ENCODE measurements at regions not wholly inside any gene's neighbourhood (a gene's known extent, or its start where the extent isn't known, plus 50 kb on each side); places are given as distances from the start of the nearest gene placed in this dataset.

DNA sequence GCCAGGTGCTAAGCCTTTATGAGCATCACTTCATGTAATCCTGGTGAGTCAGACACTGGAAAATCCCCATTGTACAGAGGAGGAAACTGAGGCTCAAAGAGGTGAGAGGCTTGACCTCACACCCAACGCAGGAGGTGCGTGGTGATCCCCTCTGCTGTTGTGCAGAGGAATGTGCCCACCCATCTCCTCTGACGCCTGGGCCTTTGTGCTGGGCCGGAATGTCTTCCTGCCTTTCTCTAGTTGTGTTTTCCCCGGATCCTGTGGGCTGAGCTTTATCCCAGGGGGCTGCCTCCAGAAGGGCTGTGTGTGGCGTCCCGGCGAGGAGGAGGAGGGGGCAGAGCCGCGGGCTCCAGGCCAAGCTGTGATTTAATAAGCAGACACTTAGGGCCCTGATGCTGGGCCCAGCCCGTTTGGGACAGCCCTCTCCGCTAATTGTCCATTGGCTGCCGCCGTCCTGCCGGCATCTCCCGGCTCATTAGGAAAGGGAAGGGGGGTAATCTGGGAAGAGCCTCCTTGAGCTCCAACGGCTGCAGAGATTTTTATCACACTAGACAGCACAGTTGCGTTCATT lies 653.6 kb downstream of the MED13L start:
- no peak overlapping the region for H4K91ac ChIP-seq (replicated peaks; ENCODE audit: insufficient read length, low read length)
- no peaks in the 10 kb centered on the region for H3K79me1 ChIP-seq (ENCODE audit: low read depth, low read length)
- POLR2A ChIA-PET (ENCODE audit: partially characterized antibody), result no interaction called here
- peaks cover 0 to 3% (median 1%) of the 10 kb centered on the region in 4 experiments; a peak in 3 of 7 replicates for H3K4me1 ChIP-seq (replicated peaks in 1 of 4; ENCODE audit: control insufficient read depth in 3 of 4, insufficient read depth in 4 of 4, low read length in 3 of 4)
- H4K5ac ChIP-seq (ENCODE audit: insufficient read length, low read depth, low read length), result no peak overlapping the region
- no peak overlapping the region for H3K27ac ChIP-seq (ENCODE audit: low read depth, low read length)
- no peak overlapping the region for H2AK5ac ChIP-seq (ENCODE audit: low read depth, low read length)
- WGBS, 2 experiments (ENCODE audit: extremely low coverage in 1 of 2, insufficient coverage in 1 of 2, insufficient read length in 1 of 2, insufficient replicate concordance in 2 of 2, low coverage in 1 of 2, low lambda C conversion rate in 2 of 2, missing lambda C conversion rate in 1 of 2), result 83% methylated on average over 17 of the region's 18 CpGs; no CpG with 5 or more reads in 1 of the 2 experiments
- no peak overlapping the region for H2BK120ac ChIP-seq (replicated peaks; ENCODE audit: low read depth, low read length)
- H3K18ac ChIP-seq (ENCODE audit: extremely low read depth, low read length), result no peak overlapping the region
- H2BK20ac ChIP-seq (ENCODE audit: low read length), result peak overlapping the region; percentile 40; the same call in 1 of the 2 replicates
- no peaks in the 10 kb centered on the region for H4K20me1 ChIP-seq (replicated peaks in 1 of 2; ENCODE audit: control insufficient read depth in 1 of 2, insufficient read depth in 2 of 2, low read length in 2 of 2)
- no peak overlapping the region for H3K14ac ChIP-seq (ENCODE audit: insufficient read length)
- H3K23me2 ChIP-seq (ENCODE audit: low read depth, low read length), result no peaks in the 10 kb centered on the region
- H3K56ac ChIP-seq (replicated peaks; ENCODE audit: insufficient read length, low read depth, low read length), result no peak overlapping the region
- no peak overlapping the region for H2BK12ac ChIP-seq (ENCODE audit: low read depth, low read length)
- H3K9ac ChIP-seq (replicated peaks in 1 of 4; ENCODE audit: extremely low read depth in 1 of 4, low read depth in 3 of 4, low read length in 3 of 4), result no peak overlapping the region; a peak in 2 of 7 replicates
- H2AFZ ChIP-seq (ENCODE audit: low read length), result 0 out of 2 replicates have a peak overlapping the region, but pooled peaks have one; percentile 47
- no peak for FAIRE-seq
- H3K9me3 ChIP-seq (ENCODE audit: insufficient read depth in 2 of 2, low read depth in 1 of 2, low read length in 1 of 2), result peaks cover 0 to 8% of the 10 kb centered on the region in 2 experiments; a peak in 1 of 4 replicates
- H3K4me2 ChIP-seq (ENCODE audit: insufficient read depth in 1 of 2, low read depth in 2 of 2, low read length in 2 of 2), result no peak overlapping the region
- H3K4me3 ChIP-seq (ENCODE audit: extremely low read depth in 1 of 4, insufficient read depth in 2 of 4, low read depth in 3 of 4, low read length in 4 of 4), result no peak overlapping the region
- TF ChIP-seq CREB1 (IDR thresholded peaks at IDR 0.05), result no peak
- no peak for TF ChIP-seq CBX8 (IDR thresholded peaks at IDR 0.05; ENCODE audit: borderline replicate concordance, low read depth, low read length)
- TF ChIP-seq GTF2F1 (IDR thresholded peaks at IDR 0.05; ENCODE audit: borderline replicate concordance, low read depth, low read length), result no peak
- TF ChIP-seq KDM1A (IDR thresholded peaks at IDR 0.05; ENCODE audit: borderline replicate concordance, low read length), result peak; percentile 87; the same call in 1 of the 2 replicates
- TF ChIP-seq TEAD4 (IDR thresholded peaks at IDR 0.05; ENCODE audit: low read depth, low read length), result peak; percentile 37; the same call in 1 of the 2 replicates
- no peak for TF ChIP-seq CBX5 (IDR thresholded peaks at IDR 0.05; ENCODE audit: low read depth, low read length)
- no peak for TF ChIP-seq SIN3A (conservative IDR thresholded peaks at IDR 0.05 in 1 of 2, IDR thresholded peaks at IDR 0.05 in 1 of 2; ENCODE audit: low read depth in 1 of 2, low read length in 2 of 2)
- H3K79me2 ChIP-seq (ENCODE audit: control insufficient read depth in 1 of 2, insufficient read depth in 2 of 2, low read length in 2 of 2), result no peaks in the 10 kb centered on the region
- H3K27me3 ChIP-seq (replicated peaks in 1 of 4; ENCODE audit: control insufficient read depth in 3 of 4, extremely low read depth in 1 of 4, insufficient read depth in 3 of 4, low read length in 3 of 4), result no peaks in the 10 kb centered on the region; a peak in 1 of 7 replicates
- CTCF ChIA-PET (ENCODE audit: partially characterized antibody), result interaction anchor here (0.6 to 1.6 kb wide), 5 partner anchors 10 to 319 kb away, joined by 3 read pairs; no protein-coding TSS in a partner anchor
- no peak overlapping the region for H2BK15ac ChIP-seq (ENCODE audit: low read length)
- H3K4ac ChIP-seq (replicated peaks; ENCODE audit: insufficient read length, low read depth, low read length), result no peak overlapping the region
- no peak overlapping the region for H2BK5ac ChIP-seq (ENCODE audit: low read depth, low read length)
- peak in 1 of 2 experiments; percentile 61 for DNase-seq (ENCODE audit: low read depth in 1 of 2, low spot score in 2 of 2)
- H3K36me3 ChIP-seq (ENCODE audit: control insufficient read depth in 2 of 4, insufficient read depth in 4 of 4, low read length in 3 of 4), result no peaks in the 10 kb centered on the region
- 0 out of 2 replicates have a peak overlapping the region, but pooled peaks have one; percentile 1 for H4K8ac ChIP-seq (ENCODE audit: extremely low read depth, insufficient read depth, low read length)
- H3K23ac ChIP-seq (ENCODE audit: insufficient read length), result no peak overlapping the region

All from H1 (cell line).